ENCODE measurements at regions not wholly inside any gene's neighbourhood (a gene's known extent, or its start where the extent isn't known, plus 50 kb on each side); places are given as distances from the start of the nearest gene placed in this dataset.

- DNase-seq (ENCODE audit: extremely low read depth in 1 of 11, low read depth in 9 of 11, low spot score in 4 of 11), result peak in 8 of 11 donors; percentile 30 to 70 (median 48)
Observed at GRCh38 chr1:36622741-36623648, 140.3 kb upstream of the CSF3R start.

- DNase-seq (ENCODE audit: extremely low read depth in 1 of 11, low read depth in 9 of 11, low spot score in 4 of 11), result no peak
Observed at GRCh38 chr1:36621531-36621930, 138.8 kb upstream of the CSF3R start.

- DNase-seq (ENCODE audit: extremely low read depth in 1 of 11, low read depth in 9 of 11, low spot score in 4 of 11), result no peak
Observed at GRCh38 chr1:36620142-36620541, 137.4 kb upstream of the CSF3R start.

GRCh38 chr1:36614991-36615390 lies 132.3 kb upstream of the CSF3R start:
- no peak for DNase-seq (ENCODE audit: extremely low read depth in 1 of 11, low read depth in 9 of 11, low spot score in 4 of 11)

- no peak for DNase-seq (ENCODE audit: extremely low read depth in 1 of 11, low read depth in 9 of 11, low spot score in 4 of 11)
Observed at GRCh38 chr1:36614571-36614970, 131.9 kb upstream of the CSF3R start.

GRCh38 chr1:36613721-36614120 lies 131.0 kb upstream of the CSF3R start:
- no peak for DNase-seq (ENCODE audit: extremely low read depth in 1 of 11, low read depth in 9 of 11, low spot score in 4 of 11)

GRCh38 chr1:36612881-36613280 lies 130.2 kb upstream of the CSF3R start:
- DNase-seq (ENCODE audit: extremely low read depth in 1 of 11, low read depth in 9 of 11, low spot score in 4 of 11), result no peak

- DNase-seq (ENCODE audit: extremely low read depth in 1 of 11, low read depth in 9 of 11, low spot score in 4 of 11), result no peak
Observed at GRCh38 chr1:36612121-36612520, 129.4 kb upstream of the CSF3R start.

GRCh38 chr1:36609241-36610027 lies 126.7 kb upstream of the CSF3R start:
- DNase-seq (ENCODE audit: extremely low read depth in 1 of 11, low read depth in 9 of 11, low spot score in 4 of 11), result peak in 10 of 11 donors; percentile 36 to 63 (median 48)

GRCh38 chr1:36608272-36608671 lies 125.6 kb upstream of the CSF3R start:
- DNase-seq (ENCODE audit: extremely low read depth in 1 of 11, low read depth in 9 of 11, low spot score in 4 of 11), result no peak

- DNase-seq (ENCODE audit: extremely low read depth in 1 of 11, low read depth in 9 of 11, low spot score in 4 of 11), result no peak
Observed at GRCh38 chr1:36607263-36607651, 124.5 kb upstream of the CSF3R start.

- DNase-seq (ENCODE audit: extremely low read depth in 1 of 11, low read depth in 9 of 11, low spot score in 4 of 11), result no peak
Observed at GRCh38 chr1:36606641-36607262, 124.0 kb upstream of the CSF3R start.

- no peak for DNase-seq (ENCODE audit: extremely low read depth in 1 of 11, low read depth in 9 of 11, low spot score in 4 of 11)
Observed at GRCh38 chr1:36605942-36606640, 123.4 kb upstream of the CSF3R start.

GRCh38 chr1:36603461-36603860 lies 120.7 kb upstream of the CSF3R start:
- DNase-seq (ENCODE audit: extremely low read depth in 1 of 11, low read depth in 9 of 11, low spot score in 4 of 11), result no peak

GRCh38 chr1:36602184-36602583 lies 119.5 kb upstream of the CSF3R start:
- no peak for DNase-seq (ENCODE audit: extremely low read depth in 1 of 11, low read depth in 9 of 11, low spot score in 4 of 11)

GRCh38 chr1:36599828-36600227 lies 117.1 kb upstream of the CSF3R start:
- DNase-seq (ENCODE audit: extremely low read depth in 1 of 11, low read depth in 9 of 11, low spot score in 4 of 11), result no peak

- DNase-seq (ENCODE audit: extremely low read depth in 1 of 11, low read depth in 9 of 11, low spot score in 4 of 11), result no peak
Observed at GRCh38 chr1:36597514-36597913, 114.8 kb upstream of the CSF3R start.

- DNase-seq (ENCODE audit: extremely low read depth in 1 of 11, low read depth in 9 of 11, low spot score in 4 of 11), result no peak
Observed at GRCh38 chr1:36595921-36596320, 113.2 kb upstream of the CSF3R start.

GRCh38 chr1:36595349-36595748 lies 112.6 kb upstream of the CSF3R start:
- no peak for DNase-seq (ENCODE audit: extremely low read depth in 1 of 11, low read depth in 9 of 11, low spot score in 4 of 11)

Data from renal cortex interstitium (tissue), 11 donors.